GM18867 (cell line): ENCODE measurements at regions not wholly inside any gene's neighbourhood (a gene's known extent, or its start where the extent isn't known, plus 50 kb on each side); places are given as distances from the start of the nearest gene placed in this dataset.

Experiments
- ATAC-seq: cut with Tn5 transposase; IDR thresholded peaks from one replicate; pipeline ENCODE4 v1.9.1; 2021; ENCODE audit warnings: mild to moderate bottlenecking, moderate library complexity; ENCODE audit not compliant: unreplicated experiment

DNA sequence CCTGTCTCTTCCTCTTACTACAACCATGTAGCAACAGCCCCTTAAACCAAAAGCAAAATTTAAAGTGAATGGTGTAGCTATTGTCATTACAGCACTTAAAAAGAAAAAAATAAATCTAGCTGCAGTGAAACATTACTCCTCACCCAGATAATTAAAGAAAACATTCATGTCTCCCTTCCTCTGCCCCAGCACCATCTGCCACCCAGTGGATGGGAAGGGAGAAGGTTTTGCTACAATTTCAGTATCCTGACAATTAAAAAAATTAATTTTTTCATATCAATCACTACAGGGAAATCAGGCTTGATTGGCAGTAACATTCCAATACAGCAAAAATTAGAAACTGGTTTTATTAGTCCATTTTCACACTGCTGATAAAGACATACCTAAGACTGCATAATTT, 147.4 kb upstream of the PUM3 start:
- ATAC-seq: no peak

DNA sequence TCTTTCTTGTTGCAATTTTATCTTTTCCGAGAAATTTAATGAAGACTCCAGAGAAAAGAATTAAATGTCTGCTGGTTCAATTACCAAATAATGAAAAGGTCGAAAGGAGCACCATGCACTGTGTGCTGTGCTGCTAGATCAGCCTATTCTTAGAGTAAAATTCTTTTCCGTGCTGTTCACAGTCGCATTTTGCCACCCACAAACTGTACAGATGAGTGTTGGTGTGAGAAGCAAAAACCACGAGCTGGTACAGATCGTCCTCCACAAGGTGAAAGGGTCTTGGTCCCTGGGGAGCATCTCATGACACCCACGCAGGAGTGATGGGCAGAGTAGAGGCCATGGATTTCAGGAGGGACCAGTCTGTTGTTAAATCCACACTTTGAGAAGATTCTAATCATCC, 143.8 kb upstream of the PUM3 start:
- ATAC-seq: no peak

DNA sequence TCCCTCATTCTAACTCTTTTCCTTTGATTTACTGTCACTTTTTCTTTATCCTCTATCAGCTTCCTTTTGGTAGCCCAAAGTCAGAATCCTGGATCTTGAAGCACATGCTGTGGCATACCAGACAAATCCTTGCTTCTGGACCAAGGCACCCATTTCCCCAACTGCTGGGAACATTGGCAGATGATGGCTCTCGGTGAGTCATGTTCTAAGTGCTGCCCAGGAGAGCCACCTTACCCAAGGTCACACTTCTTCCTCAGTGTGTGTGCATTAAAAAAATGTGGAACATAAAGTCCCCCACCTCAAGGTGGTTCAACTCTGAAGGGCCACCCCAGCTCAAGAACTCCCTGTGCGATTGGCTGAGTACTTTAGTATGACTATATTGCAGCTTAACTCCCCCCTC, 141.4 kb upstream of the PUM3 start:
- no peak for ATAC-seq

DNA sequence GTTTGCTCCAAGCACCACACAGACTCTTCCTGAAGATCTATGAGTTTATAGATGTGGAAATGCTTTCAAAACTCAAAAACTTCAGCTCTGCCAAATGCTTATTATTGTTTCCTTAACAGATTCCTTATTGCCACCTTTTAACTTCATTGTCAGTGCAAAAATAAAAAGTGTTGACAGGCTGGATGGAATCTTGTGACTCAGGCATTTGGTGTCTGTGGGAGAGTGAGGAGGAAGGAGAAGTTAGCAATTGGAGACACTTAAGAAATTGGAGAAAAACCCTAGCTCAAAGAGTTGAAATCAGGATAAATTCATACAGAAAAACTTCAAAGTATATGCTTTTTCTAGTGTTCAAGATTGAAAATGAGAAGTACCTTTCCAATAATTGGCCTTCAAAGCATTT, 140.6 kb upstream of the PUM3 start:
- no peak for ATAC-seq

DNA sequence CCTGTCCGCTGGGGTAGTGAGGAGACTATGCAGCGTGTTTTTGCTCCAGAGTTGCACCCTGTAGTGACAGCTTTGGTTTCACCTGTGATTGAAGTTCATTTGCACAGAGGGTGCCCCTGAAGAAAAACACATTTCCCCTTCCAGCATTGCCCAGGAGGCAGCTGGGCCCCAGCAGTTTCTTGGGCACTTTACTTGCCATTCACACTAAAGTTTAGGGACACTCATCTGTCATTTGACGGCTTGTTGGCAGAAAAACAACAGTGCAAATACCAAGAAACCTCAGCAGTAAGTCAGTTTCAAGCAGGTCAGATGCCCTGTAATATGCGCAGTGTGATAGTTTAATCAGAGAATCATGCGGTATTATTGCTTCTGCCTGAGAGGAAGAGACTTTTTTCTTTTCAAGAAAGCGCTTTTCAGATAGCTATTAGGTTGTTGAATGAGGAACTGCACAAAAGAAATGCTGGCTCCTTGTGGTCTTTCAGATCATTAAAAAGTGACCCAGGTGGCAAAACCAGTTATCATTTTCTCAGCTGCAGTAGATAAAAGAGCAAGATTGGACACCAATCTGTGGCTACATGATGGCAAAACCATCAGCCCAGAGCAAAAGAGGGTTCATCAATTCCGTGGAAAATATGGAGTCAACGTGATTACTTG, 136.2 kb upstream of the PUM3 start:
- ATAC-seq: no peak

DNA sequence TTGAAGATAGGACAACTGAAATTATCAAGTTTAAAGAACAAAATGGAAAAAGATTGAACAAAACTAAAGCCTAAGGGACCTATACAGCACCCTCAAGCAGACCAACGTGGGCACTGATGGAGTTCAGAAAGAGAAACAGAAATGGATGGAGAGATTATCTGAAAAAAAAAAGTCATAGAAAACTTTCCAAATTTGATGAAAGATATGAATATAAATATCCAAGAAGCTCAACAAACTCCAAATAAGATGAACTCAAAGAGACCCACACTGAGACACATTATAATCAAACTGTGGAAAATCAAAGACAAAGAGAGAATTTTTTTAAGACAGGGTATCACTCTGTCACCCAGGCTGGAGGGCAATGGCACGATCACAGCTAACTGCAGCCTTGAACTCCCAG, 128.6 kb upstream of the PUM3 start:
- no peak for ATAC-seq

DNA sequence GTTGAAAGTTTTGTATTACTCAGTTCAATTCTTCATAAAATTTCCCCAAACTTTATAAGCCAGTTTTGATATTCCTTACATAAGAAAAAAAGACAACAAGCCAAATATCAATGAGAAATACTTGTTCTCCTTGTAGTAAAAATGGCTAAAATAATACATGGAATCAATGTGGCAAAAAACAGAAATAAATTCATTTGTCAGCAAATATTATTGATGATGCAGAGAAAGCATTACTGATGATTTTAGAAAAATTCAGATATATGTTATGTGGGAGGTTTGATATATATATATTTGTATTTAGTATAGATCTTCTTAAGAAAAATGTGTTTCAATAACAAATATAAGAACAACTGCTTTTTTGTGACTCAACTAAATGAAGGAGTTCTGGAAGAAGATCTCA, 127.0 kb upstream of the PUM3 start:
- no peak for ATAC-seq

DNA sequence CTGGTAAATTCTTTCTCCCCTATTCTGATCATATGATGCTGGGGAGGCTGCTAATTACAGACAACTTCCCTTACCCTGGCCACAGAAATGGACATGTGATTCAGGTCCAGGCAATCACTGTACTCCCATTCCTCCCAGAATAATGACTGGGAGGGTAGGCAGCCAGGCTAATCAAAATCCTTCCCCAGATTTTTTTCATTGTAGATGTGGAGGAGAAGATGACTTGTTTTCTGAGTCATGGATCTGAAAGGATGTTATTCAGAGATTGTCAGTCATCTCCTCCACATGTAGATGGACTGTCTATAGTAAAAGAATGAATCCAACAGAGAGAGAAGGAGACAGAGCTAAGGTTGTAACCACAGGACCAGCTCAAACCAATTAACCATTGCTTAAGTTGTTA, 123.9 kb upstream of the PUM3 start:
- ATAC-seq: no peak

DNA sequence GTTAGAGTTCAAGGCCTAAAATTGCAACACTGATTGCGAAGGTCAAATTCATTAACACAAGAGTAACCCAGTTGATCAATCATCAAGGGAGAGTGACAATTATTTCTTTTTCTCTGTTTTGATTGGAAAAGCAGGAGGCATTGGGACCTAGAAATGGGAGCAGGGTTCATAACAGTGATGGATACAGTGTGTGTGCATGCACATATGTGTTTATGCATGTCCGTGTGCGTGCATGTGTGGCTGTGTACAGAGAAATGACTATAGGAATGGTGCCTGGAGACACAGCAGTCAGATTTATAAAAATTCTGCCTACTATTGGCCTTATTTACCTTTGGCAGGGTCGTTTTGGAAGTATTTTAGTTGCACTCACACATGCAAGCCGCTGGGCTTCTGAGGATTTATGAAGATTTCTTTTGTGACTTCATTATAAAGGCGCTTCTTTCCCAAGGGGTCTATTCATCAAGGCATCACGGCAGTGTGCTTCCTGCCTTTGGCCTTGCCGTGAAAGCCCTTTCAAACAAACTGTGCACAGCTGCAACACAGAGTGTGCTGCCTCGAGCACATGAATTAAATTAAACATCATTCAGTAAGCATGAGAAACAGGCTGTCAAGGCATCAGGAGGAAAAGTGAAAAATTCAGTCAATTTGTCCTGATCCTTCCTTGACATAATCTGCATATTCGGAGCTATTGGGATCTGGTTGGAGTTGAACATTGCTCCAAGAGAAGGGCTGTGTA, 122.8 kb upstream of the PUM3 start:
- no peak for ATAC-seq

DNA sequence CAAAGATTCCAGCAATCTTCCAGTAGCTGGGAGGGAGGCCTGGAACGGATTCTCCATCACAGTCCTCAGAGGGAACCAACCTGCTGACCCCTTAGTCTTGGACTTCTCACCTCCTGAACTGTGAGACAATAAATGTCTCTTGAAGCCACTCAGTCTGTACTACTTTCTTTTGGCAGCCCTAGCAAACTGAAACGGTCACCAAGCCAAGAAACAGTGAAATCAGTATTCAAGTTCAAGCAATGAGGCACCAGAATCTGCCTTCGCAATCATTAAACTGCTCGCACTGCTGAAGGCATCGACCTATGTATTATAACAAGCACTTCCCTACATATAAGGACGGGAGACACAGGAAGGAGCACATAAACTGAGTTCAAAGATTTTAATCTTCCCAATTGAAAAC, 120.6 kb upstream of the PUM3 start:
- ATAC-seq: no peak

DNA sequence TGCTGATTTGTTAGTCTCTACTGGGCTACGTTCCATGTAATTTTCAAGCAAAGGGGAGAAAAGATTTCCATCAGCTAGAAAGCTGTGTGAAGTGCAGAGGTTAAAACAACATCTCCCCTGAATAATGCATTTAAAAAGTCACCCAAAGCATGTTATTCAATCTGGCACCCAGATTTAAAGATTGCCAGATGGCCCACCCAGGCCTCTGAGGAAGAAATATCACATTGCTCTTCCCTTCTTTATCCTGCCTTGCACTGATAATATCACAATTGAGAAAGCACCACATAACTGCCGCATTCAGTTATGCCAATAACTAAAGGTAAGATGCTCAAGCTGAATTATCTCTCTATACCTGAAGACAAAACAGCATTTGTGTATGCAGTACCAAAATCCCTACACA, 119.4 kb upstream of the PUM3 start:
- ATAC-seq: no peak

DNA sequence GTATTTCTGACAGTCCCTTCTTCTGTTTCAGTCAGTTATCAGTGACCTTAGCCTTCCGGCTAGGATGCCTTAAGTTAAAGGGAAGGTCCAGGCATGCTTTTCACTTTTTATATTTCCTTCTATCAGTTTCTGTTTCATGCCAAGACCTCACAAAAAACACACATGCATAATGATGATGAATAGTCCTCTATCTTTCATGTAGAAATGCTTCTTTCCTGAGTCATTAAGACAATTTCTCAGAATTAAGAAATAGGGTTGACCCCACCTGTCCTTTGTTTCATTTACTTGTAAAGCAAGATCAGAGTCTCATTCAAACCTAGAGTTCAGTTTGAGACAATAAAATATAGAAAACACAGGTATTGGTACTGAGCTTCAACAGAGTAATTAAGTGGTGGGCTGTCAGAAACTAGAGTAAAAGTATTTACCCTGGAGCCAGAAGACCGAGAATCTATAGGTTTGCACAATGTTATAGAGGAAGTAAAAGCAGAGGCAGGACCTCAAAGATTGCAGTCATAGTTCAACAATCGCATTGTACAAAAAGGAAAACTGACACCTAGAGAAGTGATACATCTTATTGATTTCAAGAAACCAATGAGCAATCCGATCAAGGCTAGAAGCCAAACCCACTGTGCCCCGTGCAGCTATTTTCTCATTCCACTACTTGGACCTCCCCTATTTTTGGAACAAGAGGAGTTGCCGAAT, 118.7 kb upstream of the PUM3 start:
- ATAC-seq: peak; percentile 60

DNA sequence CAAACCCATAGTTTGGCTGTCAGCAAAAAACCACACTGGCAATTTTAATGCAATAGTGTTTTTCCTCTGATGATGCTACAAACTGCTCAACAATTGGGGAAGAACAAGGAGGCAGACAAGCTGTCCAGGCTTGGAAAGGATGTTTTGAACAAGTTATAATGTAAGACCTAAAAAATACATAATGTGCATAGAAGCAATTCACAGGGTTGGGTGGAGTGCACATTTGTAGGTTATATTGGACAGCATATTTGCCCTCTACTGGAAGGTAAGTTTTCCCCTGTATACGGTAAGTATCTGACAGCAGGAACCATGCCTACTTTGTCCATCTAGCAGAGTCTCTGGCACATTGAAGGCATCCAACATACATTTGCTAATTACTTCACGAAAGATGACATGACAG, 114.3 kb upstream of the PUM3 start:
- no peak for ATAC-seq

DNA sequence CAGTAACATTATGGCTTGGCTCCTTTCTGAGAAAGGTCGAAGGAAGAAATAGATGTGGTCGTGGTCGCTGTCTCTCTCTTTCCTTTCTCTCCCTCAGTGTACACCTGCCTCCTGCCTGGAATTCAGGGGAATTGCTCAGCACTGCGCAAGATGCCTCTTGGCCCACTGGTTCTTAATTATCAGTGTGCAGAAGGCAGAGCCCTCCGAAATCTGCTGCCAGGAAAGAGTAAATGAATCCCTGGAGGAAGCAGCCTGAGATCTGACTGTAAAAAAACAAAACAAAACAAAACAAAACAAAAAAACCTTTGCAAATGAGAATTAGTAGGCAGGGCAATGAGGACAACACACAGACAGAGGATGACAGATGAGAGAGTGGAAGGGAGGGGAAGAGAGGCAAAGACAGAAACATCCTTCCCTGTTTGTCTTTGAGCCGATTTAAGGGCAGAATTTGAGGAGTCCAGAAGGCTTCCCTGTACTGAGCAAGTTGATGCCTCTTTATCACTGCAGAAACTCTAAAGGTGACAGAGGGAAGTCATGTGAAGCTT, 113.8 kb upstream of the PUM3 start:
- no peak for ATAC-seq

DNA sequence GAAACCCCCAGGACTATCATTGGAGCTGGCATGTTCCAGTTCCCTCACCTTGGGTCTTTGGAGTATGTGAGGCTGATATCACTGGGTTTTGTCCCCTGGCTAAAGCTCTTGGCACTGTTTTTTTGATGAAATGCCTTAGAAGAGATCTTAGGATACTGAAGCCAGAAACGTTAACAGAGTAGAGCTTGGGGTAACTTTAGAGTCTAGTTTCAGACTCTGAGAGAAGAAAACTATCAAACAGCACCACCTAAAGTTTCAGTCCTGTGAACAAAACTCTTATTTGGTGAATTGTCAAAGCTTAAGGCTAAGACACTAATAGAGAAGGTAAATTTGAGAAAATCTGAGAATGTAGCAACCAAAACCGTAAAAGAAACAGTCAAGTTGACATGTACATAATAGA, 111.7 kb upstream of the PUM3 start:
- ATAC-seq: no peak

DNA sequence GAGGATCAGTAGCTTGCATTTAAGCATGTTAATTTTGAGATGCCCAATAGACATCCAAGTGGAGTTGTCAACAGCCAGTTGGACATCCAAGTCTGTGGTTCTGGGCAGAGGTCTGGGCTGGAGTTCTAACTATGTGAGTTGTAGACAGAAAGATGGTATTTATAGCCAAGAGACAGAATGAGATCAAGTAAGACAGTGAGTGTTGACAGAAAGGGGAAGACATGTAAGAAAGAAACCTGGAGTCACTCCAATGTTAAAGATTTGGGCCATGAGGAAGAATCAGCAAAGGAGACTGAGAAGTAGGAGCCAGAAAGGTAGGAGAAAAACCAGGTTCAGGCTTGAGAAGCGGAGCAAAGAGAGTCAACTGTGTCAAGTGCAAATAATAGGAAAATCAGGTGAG, 95.5 kb upstream of the PUM3 start:
- no peak for ATAC-seq

DNA sequence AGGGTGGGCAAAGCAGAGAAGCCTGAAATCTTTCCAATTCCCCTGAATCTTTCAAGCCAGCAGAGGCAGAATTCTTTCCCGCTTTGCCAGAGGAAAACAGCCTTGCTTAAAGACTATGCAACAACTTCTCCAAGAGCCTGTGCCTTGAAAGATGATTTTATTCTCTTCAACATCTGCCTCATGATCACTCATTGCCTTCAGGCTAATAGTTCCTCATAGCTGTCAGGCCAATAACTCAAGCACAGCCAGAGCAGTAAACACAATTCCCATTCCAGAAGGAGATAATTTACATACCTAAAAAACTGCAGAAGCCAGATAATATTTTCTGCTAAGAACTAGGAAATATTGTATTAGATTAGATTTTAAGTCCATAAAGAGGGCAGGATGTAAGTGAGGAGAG, 92.3 kb upstream of the PUM3 start:
- no peak for ATAC-seq

DNA sequence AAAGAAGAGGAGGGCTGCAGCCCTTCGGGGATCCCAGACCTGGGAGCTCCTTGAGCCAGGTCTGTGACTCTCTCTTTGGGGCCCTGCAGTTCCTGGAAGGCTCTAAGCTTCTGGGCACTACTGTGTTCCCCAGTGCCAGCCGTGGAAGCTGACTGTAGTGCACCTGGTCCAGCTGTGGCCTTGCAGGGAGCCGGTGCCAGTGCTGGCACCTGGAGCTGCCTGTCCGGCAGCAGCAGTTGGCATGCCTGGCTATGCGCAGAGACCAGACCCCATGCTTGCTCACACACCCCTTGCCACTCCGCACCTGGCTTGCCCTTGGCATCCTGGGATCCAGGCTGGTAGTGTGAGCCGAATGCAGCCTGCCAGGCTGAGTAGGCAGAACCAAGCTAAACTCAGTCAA, 91.0 kb upstream of the PUM3 start:
- ATAC-seq: no peak

DNA sequence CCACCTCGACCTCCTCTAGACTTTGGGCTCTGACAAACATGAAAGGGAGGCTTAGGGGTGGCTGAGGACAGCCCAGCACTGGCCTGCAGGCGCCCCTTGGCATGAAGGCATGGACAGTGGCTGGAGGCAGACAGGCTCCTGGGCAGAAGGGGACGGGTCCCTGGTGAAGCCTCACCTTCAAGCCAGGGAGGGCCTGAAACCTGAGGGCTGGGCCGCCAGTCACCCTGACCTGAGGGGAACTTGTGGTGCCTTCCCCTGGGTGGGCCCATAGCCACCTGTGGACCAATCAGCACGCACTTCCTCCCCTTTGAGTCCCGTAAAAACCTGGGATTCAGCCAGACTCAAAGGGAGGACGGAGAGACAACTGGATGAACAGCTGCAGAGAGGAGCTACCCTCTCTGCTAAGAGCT, 90.4 kb upstream of the PUM3 start:
- ATAC-seq: no peak

DNA sequence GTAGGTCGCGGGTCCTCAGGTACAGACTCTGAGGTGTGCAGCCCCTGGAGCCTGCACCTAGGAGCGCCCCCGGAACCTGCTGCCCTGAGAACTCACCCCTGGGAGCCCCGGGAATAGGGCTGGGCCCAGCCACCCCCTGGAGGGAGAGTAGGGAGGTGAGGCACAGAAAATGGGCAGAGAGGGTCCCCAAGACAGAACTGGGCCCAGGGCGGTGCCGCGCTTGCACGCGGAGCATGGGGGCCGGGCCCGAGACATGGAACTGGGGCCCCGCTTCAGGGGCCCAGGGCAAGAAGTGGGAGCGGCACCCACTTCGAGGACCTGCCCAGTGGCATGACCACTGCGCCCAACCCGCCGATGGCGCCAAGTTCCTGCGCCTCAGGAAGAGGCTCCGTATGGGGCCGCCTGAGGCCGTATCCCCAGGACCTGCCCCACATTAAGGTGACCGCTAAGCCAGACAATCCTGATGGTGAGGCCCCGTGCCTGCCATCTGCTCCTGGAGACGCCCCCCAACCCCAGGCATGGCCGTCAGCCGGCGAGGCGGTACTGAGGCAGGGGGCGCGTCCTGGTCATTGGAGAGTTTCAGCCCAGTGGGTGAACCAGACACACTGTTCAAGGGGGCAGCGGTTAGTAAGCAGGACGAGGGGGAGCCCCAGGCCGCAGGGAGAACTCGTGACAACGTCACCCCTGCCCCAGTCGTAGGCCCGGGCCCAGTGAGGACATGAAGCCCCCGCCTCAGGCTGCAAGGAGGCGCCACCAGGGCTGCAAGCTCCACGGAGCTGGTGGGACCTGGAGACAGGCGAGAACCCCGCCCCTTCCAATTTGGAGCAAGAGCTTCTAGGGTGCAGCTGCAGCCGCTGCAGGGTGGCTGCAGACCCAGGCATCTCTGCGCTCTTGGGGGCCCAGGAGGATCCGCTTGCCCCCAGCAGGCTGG, 89.5 kb upstream of the PUM3 start:
- no peak for ATAC-seq

DNA sequence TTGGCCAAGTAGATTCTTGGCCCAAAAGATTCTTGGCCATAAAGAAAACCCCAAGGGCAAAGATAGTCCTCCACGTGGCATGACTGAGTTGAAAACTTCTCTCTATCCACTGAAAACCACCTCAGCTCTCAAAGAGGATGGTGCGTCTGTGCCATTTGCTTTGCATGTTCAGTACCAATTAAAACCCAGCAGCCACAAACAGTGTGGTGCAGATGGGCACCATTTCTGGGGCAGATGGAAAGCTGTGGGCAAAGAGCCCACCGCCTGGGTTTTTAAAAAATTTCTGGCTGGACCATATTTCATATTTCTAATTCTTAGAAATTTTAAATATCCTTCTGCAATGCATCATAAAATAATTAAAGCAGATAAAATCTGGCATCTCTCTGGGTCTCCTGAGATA, 84.5 kb upstream of the PUM3 start:
- no peak for ATAC-seq
